A549 (cell line): ENCODE measurements at regions not wholly inside any gene's neighbourhood (a gene's known extent, or its start where the extent isn't known, plus 50 kb on each side); places are given as distances from the start of the nearest gene placed in this dataset.
"Not testable (repeated sequence)": the region's sequence is repeated elsewhere in the genome, so short reads cannot be mapped to it uniquely, and the experiment has no call there.

ENCODE experiments used
- ATAC-seq, 2 experiments: fragments of 200-7000 bp in 1 of 2; fragments of >200 bp in 1 of 2; cut with Nextera tagmentation in 1 of 2; cut with Tn5 transposase in 1 of 2; 3 replicates each; pipeline versions ENCODE4 v1.8.0 to v1.9.1; 2018 to 2020; ENCODE audit warnings: mild to moderate bottlenecking in 1 of 2, moderate library complexity in 1 of 2
- CTCF ChIA-PET: fragments of 300-600 bp; sonication (Branson Sonifier 250); formaldehyde crosslinking; extraction: SDS; loops from one replicate; lab custom pipeline; 2021; ENCODE audit warnings: antibody characterized with exemption, inconsistent platforms; lab: Yijun Ruan, JAX
- POLR2A ChIA-PET: fragments of 350-600 bp; formaldehyde crosslinking; extraction: SDS; loops from one replicate; lab custom pipeline; 2021; ENCODE audit warnings: antibody characterized with exemption, inconsistent platforms; lab: Yijun Ruan, JAX
- DNase-seq, 2 experiments: peaks; one replicate each; pipeline versions ENCODE4 v3.0.0 to v3.0.0-alpha.2; 2011 to 2016; ENCODE audit warnings: low read depth in 1 of 2, low spot score in 1 of 2
- FAIRE-seq: peaks from 2 replicates; lab custom pipeline; 2011; peaks lifted over from hg19 to GRCh38; lab: Jason Lieb, UNC
- H3K27ac ChIP-seq, 2 experiments: fragments of >200 bp; sonication (Bioruptor Twin); formaldehyde crosslinking; 3 replicates each; pipeline ENCODE4 v1.5.1; 2016 to 2017
- H3K4me1 ChIP-seq: fragments of >200 bp; sonication (Bioruptor Twin); formaldehyde crosslinking; 3 replicates; pipeline ENCODE4 v1.6.1; 2016
- H3K4me2 ChIP-seq: fragments of >200 bp; sonication (Bioruptor Twin); formaldehyde crosslinking; 3 replicates; pipeline ENCODE4 v1.6.1; 2016
- H3K4me3 ChIP-seq: fragments of >200 bp; sonication (Bioruptor Twin); formaldehyde crosslinking; 3 replicates; pipeline ENCODE4 v1.5.1; 2016
- H3K9me3 ChIP-seq: fragments of >200 bp; sonication (Bioruptor Twin); formaldehyde crosslinking; 3 replicates; pipeline ENCODE4 v1.6.1; 2016
- CEBPB ChIP-seq, 2 experiments: fragments of >200 bp in 1 of 2; sonication (Bioruptor Twin) in 1 of 2; formaldehyde crosslinking in 1 of 2; IDR thresholded peaks; 2 replicates each; pipeline ENCODE4 v1.6.1; 2012 to 2016
- EHMT2 ChIP-seq: fragments of 200-600 bp; sonication (generic); IDR thresholded peaks from 2 replicates; pipeline ENCODE4 v1.6.1; 2016; ENCODE audit warnings: antibody characterized with exemption, low read depth, mild to moderate bottlenecking, moderate library complexity
- FOSB ChIP-seq: fragments of 250-450 bp; sonication (Bioruptor Pico); IDR thresholded peaks from 2 replicates; pipeline ENCODE4 v1.5.0; 2020; ENCODE audit warnings: mild to moderate bottlenecking, moderate library complexity
- FOSL2 ChIP-seq, 2 experiments: fragments of 450-650 bp in 1 of 2; fragments of >200 bp in 1 of 2; sonication (Bioruptor Twin) in 1 of 2; formaldehyde crosslinking; IDR thresholded peaks; 2 replicates each; pipeline versions ENCODE4 v1.5.0 to v1.6.1; 2016 to 2020; ENCODE audit warnings: mild to moderate bottlenecking in 1 of 2, moderate library complexity in 1 of 2
- GATA3 ChIP-seq: IDR thresholded peaks from 2 replicates; pipeline ENCODE4 v1.6.1; 2012; ENCODE audit warnings: borderline replicate concordance
- HOXA7 ChIP-seq: fragments of 250-450 bp; sonication (Bioruptor Pico); IDR thresholded peaks from 2 replicates; pipeline ENCODE4 v1.5.0; 2020; ENCODE audit warnings: mild to moderate bottlenecking, moderate library complexity
- HOXB13 ChIP-seq: fragments of 250-450 bp; sonication (Bioruptor Pico); IDR thresholded peaks from 2 replicates; pipeline ENCODE4 v1.5.0; 2020; ENCODE audit warnings: low read depth, mild to moderate bottlenecking, moderate library complexity
- JUNB ChIP-seq: fragments of >200 bp; sonication (Bioruptor Twin); formaldehyde crosslinking; IDR thresholded peaks from 2 replicates; pipeline ENCODE4 v1.6.1; 2016
- MAZ ChIP-seq: fragments of 150-350 bp; IDR thresholded peaks from 2 replicates; pipeline ENCODE4 v1.6.1; 2014; ENCODE audit warnings: antibody characterized with exemption, low read depth, low read length, borderline replicate concordance
- PHF8 ChIP-seq: fragments of 200-600 bp; sonication (generic); IDR thresholded peaks from 2 replicates; pipeline ENCODE4 v1.6.1; 2016; ENCODE audit warnings: low read depth, mild to moderate bottlenecking, antibody characterized with exemption, moderate library complexity, borderline replicate concordance
- RCOR1 ChIP-seq: fragments of 150-350 bp; IDR thresholded peaks from 2 replicates; pipeline ENCODE4 v1.6.1; 2014; ENCODE audit warnings: antibody characterized with exemption, low read length, low read depth
- WGBS: methylation state at CpG from one replicate; pipeline ENCODE4 v1.1.6; 2017; ENCODE audit errors: missing lambda C conversion rate; 5-methylcytosine and 5-hydroxymethylcytosine counted together
- TF ChIP-seq, protein P1 (sequence below): fragments of 250-450 bp; sonication (Bioruptor Pico); IDR thresholded peaks from 2 replicates; pipeline ENCODE4 v1.5.0; 2021; ENCODE audit warnings: mild to moderate bottlenecking, moderate library complexity, borderline replicate concordance
- TF ChIP-seq, protein P2 (sequence below): fragments of 200-600 bp; sonication (generic); IDR thresholded peaks from 2 replicates; pipeline ENCODE4 v1.6.1; 2016; ENCODE audit warnings: antibody characterized with exemption, mild to moderate bottlenecking, moderate library complexity

- WGBS: 11% methylated on average over 2 of the region's 2 CpGs
- Histone ChIP-seq H3K9me3 (no peaks in the 10 kb centered on the region), H3K4me1 (peaks cover 39% of the 10 kb centered on the region), H3K4me3 (no peak overlapping the region), H3K27ac (no peak overlapping the region; a peak in 1 of 6 replicates), H3K4me2 (no peak overlapping the region; the same call in 2 of the 3 replicates)
- DNase-seq (no peak), ATAC-seq (peak in 1 of 2 experiments; percentile 34; a peak in 3 of 6 replicates), FAIRE-seq (no peak)
- ChIA-PET POLR2A (no interaction called here), CTCF (interaction anchor here (1.1 to 3.0 kb wide), 4 partner anchors 10 to 46 kb away, joined by 3 to 15 read pairs (median 8); no protein-coding TSS in a partner anchor)
- TF ChIP-seq PHF8 (no peak), HOXA7 (CRISPR knock-in tag) (no peak), JUNB (no peak), RCOR1 (no peak), FOSB (CRISPR knock-in tag) (no peak), EHMT2 (no peak), HOXB13 (CRISPR knock-in tag) (no peak), MAZ (no peak), CEBPB (IDR thresholded peaks at IDR 0.05) (no peak), FOSL2 (IDR thresholded peaks at IDR 0.05) (no peak), FOSL2 (CRISPR knock-in tag; IDR thresholded peaks at IDR 0.05) (no peak), GATA3 (no peak)
- TF ChIP-seq, protein P1, sequence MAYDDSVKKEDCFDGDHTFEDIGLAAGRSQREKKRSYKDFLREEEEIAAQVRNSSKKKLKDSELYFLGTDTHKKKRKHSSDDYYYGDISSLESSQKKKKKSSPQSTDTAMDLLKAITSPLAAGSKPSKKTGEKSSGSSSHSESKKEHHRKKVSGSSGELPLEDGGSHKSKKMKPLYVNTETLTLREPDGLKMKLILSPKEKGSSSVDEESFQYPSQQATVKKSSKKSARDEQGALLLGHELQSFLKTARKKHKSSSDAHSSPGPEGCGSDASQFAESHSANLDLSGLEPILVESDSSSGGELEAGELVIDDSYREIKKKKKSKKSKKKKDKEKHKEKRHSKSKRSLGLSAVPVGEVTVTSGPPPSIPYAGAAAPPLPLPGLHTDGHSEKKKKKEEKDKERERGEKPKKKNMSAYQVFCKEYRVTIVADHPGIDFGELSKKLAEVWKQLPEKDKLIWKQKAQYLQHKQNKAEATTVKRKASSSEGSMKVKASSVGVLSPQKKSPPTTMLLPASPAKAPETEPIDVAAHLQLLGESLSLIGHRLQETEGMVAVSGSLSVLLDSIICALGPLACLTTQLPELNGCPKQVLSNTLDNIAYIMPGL: no peak
- TF ChIP-seq, protein P2, sequence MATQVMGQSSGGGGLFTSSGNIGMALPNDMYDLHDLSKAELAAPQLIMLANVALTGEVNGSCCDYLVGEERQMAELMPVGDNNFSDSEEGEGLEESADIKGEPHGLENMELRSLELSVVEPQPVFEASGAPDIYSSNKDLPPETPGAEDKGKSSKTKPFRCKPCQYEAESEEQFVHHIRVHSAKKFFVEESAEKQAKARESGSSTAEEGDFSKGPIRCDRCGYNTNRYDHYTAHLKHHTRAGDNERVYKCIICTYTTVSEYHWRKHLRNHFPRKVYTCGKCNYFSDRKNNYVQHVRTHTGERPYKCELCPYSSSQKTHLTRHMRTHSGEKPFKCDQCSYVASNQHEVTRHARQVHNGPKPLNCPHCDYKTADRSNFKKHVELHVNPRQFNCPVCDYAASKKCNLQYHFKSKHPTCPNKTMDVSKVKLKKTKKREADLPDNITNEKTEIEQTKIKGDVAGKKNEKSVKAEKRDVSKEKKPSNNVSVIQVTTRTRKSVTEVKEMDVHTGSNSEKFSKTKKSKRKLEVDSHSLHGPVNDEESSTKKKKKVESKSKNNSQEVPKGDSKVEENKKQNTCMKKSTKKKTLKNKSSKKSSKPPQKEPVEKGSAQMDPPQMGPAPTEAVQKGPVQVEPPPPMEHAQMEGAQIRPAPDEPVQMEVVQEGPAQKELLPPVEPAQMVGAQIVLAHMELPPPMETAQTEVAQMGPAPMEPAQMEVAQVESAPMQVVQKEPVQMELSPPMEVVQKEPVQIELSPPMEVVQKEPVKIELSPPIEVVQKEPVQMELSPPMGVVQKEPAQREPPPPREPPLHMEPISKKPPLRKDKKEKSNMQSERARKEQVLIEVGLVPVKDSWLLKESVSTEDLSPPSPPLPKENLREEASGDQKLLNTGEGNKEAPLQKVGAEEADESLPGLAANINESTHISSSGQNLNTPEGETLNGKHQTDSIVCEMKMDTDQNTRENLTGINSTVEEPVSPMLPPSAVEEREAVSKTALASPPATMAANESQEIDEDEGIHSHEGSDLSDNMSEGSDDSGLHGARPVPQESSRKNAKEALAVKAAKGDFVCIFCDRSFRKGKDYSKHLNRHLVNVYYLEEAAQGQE: no peak
Measured at GRCh38 chr7:131057794-131058070, 269.9 kb upstream of the MKLN1 start.

DNA sequence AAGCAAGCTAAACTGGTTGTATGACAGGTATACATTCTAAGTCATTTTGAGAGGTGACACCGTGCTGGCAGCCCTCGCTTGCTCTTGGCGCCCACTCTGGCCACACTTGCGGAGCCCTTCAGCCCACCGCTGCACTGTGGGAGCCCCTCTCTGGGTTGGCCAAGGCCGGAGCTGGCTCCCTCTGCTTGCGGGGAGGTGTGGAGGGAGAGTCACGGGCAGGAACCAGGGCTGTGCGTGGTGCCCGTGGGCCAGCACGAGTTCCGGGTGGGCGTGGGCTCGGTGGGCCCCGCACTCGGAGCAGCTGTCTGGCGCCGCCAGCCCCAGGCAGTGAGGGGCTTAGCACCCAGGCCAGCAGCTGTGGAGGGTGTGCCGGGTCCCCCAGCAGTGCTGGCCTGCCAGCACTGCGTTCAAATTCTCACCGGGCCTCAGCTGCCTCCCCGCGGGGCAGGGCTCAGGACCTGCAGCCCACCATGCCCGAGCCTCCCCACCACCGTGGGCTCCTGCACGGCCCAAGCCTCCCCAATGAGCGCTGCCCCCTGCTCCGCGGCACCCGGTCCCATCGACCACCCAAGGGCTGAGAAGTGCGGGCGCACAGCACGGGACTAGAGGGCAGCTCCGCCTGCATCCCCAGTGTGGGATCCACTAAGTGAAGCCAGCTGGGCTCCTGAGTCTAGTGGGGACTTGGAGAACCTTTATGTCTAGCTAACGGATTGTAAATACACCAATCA lies 269.0 kb upstream of the MKLN1 start:
- H3K9me3 ChIP-seq, H3K4me2 ChIP-seq, H3K27ac ChIP-seq, POLR2A ChIA-PET, DNase-seq, FAIRE-seq, H3K4me3 ChIP-seq: not testable (repeated sequence)
- 92% methylated on average over 13 of the region's 36 CpGs for WGBS
- peaks cover 41% of the 10 kb centered on the region for H3K4me1 ChIP-seq
- peak in 1 of 2 experiments; percentile 10; a peak in 2 of 6 replicates for ATAC-seq
- CTCF ChIA-PET: interaction anchor here (1.1 to 3.0 kb wide), 3 partner anchors 8 to 47 kb away, joined by 3 to 15 read pairs (median 3); no protein-coding TSS in a partner anchor

- CTCF ChIA-PET: interaction anchor here (1.1 to 3.0 kb wide), 2 partner anchors 9 to 10 kb away, joined by 3 to 15 read pairs; no protein-coding TSS in a partner anchor
- H3K4me3 ChIP-seq, H3K9me3 ChIP-seq, DNase-seq, FAIRE-seq, ATAC-seq, H3K4me2 ChIP-seq, POLR2A ChIA-PET, H3K27ac ChIP-seq: not testable (repeated sequence)
- WGBS: 89% methylated on average over 4 of the region's 4 CpGs
- peaks cover 46% of the 10 kb centered on the region for H3K4me1 ChIP-seq
Measured at GRCh38 chr7:131059401-131059800, 268.3 kb upstream of the MKLN1 start.
